IPS-NIHi11 (cell line): ENCODE measurements at regions not wholly inside any gene's neighbourhood (a gene's known extent, or its start where the extent isn't known, plus 50 kb on each side); places are given as distances from the start of the nearest gene placed in this dataset.

Experiments used
- DNase-seq: peaks from one replicate; pipeline ENCODE4 v3.0.0; 2012; ENCODE audit warnings: mixed read lengths, low spot score

DNA sequence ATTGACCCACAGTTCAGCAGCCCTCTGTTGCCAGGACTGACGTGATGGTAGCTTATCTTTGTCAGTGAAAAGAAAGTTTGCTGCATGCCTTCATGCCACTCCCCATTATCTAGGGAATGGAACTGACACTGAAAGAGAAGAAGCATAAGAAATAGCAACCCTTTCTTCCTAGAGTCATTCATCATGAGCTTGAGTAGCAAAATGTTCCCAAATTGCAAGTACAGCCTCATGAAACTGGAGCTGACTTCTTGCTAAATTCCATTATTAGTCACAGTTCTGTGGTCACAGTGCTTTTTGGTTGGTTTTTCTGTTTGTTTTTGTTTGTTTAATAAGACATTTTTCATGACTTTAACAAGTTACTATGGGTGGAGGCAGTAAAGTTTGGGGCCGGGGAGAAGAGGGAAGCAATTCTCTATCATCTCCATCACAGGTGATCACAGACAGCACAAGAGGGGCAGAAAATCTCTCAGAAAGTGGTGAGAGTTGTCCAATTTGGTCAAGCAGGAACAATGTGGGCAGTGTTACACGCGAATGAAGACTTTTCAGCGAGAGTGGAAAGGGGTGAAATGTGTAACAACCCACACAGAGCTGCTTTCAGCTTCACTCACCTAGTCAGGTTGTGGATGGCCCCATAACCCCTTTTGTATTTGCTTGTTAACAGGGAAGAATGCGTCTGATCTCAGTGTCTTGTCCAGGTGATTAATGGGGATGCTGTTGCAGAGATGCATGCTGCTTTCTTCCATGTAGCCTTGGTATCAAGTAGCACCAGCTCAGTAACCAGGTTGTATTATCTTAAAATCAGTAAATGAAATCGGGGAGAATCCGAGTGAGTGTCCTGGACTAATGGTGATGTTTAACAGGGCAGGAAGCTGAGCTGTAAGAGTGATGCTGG lies 440.4 kb downstream of the DMRT2 start:
- no peak for DNase-seq

DNA sequence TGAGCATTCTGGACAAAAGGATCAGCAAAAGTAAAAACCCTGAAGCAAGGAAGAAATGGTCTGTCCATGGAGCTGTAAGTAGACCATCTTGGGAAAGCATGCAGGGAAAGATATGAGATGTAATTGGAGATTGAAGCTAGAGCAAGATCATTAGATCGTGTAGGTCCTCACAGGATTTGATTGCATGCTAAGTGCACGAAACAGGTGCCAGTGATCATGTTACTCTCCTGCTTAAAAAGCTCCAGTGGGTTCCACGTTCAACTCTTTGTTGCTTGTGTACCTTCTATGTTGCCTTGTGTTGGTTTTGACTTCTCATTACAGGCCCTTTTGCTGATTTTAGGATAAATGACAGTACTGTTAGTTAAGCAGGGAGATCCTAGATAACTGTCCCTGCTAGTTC lies 442.0 kb downstream of the DMRT2 start:
- DNase-seq, result no peak

DNA sequence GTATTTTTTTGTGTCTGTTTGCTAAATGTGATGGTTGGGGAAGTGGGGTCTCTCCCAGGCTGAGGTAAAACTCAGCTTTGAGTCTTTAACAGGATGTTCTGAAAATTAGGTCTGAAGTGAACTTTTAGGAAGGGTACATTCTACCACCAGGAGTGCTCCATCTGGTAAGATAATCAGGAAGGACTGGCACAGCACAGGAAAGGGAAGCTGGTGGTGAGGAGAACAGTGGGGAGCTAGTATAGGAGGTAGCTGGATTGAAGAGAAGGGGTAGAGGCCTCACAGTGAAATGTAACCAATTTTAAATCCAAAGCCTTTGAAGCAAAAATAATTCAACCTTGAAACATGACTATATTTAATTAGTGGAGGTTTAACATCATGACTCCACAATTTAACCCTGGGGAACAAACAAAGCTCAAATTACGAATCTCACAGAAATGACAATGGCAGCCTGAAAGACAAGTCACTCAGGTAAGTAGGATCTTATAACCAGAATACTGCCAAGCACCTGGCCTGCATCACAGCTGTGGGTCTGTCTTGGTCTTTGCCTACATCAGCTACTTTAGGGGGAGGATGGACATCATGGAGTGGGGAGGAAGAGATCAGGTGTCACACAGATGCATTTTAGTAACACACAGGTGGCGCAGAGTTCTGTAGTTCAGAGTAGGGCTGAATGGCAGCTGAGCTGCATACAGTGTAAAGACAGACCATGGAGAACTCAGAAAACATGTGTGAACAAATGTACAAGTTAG lies 445.3 kb downstream of the DMRT2 start:
- DNase-seq, result no peak

DNA sequence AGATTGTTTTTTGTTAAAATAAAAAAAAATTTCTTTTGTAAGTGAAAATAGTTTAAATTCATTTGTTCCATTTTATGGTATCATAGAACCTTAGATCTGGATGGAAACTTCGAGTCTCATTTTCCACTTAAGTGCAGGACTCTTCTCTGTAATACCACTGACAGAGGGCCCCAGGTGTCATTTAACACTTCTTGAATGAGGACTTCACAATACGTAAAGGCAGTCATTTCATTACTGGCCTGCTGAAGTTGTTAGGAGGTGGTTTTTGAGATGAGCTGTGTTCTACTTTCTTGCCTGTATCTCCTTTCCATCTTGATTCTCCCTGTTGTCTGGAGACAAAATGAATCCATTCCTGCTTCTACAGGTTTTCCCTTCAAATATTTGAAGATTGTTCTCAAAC lies 455.3 kb downstream of the DMRT2 start:
- DNase-seq, result no peak

DNA sequence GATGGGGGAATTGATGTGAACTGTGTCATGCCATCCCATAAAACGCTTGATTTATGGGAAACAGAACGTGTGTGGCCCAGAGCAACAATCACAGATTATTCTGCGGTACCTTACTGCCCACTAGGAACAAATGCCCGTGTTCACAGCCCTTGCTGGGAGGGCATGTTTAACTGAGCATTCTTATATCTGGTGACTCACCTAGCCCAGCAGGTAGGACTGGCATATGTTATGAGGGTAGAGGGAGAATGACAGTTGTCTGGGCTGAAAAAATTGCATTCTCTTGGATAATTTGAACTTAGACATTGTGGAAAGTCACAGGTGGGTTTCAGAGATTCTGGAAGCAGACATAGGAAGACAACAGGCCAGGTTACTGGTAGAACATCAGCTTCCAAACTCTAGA lies 460.6 kb downstream of the DMRT2 start:
- no peak for DNase-seq

DNA sequence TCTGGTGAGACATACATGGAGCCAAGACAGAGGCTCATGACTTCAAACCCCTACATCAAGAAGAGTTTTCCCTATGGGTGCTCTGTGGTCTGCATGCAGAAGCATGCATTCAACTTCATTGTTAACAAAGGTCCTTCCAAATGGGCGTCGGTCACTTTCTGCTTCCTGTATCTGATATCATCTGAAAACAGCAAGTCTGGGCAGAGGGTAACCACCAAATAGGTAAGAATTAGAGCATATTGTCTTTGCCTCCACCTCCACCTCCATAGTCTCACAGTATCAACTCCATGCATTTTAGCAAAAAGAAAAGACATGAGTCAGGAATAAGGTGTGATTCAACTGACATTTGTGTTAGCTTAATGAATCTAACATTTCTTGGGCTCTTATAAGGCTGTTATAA lies 462.9 kb downstream of the DMRT2 start:
- DNase-seq, result no peak

DNA sequence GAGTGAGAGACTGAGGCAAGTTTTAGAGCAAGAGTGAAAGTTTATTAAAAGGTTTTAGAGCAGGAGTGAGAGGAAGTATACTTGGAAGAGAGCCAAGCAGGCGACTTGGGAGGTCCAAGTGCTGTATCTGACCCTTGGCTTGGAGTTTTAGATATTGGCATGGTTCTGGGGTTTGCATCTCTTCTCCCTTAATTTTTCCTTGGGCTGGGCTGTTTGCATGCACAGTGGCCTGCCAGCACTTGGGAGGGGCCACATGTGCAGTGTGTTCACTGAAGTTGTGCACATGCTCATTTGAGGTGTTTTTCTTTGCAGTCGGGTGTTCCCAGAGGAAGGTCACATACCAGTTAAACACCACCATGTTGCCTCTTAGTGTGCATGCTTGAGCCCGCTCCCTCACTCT lies 464.1 kb downstream of the DMRT2 start:
- no peak for DNase-seq

DNA sequence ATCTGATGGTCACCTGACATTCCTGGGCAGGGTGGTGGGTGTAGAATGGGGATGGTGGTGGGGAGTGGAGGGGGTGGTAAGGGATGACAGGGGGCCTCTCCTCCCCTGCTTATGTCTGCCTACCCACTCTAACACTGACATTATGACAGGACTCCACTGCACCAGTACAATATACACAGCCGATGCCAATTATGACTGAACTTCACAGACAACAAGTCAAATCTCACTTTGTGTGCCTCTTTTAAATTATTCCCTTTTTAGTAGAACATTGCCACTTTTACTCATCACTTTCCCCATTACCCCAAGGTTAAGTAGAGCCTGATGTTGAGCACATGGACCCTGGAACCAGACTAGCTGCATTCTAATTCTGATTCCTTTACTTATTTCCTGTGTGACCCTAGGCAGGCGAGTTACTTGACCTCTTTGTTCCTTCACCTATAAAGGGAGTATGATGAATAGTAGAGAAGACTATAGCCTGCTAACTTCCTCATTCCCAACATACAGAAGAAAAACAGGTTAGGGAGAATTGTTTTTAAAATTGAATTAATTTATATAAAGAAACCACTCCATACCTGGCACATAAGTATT lies 464.7 kb downstream of the DMRT2 start:
- DNase-seq, result no peak

DNA sequence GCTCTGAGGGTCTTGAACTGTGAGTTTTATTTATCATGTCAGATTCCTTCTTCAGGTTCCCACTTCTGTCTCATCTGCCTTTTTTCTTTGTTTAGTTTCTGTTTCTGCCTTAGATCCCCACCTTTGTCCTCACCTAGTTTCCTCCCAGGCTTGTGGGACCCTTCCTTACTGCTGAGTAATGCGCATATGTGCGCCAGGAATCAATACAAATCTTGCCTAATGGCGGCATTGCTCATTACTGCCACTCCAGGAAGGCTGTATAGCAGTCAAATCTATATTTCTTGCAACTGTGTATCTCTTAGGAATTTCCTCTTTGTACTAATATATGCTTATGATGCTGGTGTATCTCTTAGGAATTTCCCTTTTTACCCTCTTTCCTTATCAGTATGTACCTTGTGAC lies 465.4 kb downstream of the DMRT2 start:
- no peak for DNase-seq

DNA sequence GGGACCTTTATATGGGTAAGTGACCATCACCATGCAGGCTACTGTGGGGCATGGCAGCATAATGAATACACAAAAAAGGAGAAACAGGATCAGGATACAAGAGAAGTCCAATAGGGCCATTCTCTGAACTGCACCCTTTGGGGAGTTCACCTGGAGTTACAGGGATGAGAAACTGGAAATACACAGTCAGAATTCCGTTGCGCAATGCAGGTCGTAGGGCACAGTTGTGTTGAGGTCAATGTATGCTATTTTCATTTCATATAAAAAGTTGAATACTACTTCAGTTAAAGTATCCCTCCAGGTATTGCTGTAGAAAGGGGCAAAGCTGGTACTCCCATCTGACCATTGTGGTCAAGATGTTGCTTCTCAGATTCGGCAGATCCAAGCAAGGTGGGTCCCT lies 471.4 kb downstream of the DMRT2 start:
- DNase-seq, result no peak

DNA sequence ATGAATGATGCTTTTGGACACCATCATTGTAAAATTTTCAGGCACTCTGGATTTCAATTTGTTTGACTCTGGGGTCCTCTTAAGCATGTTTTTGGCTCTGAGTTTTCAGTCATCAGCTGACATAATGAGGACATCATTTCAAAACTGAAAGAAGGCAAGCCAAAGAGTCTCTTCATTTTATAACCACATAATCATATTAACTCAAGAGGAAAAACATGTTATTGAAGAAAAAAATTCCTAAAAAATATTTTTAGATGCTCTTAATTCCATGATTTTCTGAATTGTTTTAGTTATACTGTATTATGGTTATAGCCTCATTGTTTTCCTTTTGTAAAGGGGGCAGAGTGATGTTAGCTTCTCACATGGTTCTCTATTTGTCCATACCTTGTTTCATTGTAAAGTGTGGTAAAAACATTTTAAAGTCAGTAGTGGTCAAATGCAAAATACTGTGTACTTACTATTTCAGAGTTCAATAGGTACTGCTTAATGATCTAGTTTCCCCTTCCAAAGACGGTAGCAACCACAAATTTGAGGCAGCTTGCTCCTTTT lies 472.1 kb downstream of the DMRT2 start:
- no peak for DNase-seq

DNA sequence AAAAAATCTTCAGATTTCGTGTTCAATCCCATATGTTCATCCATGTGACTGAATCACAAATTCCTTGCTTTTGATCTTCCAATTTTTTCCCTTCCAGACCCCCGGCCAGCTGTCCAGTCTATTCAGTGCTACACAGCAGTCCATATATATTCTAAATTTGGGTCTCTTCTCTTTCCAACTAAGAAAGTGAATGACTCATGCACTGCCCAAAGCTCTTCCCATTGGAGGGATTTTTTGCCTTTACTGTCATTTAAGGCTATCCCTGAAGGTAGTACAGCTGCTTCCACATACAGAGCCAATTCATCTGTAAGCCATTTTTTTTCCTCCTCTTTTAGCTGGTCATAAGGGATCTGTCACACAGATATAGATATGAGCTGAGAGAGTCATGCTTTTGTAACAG lies 478.3 kb downstream of the DMRT2 start:
- no peak for DNase-seq

DNA sequence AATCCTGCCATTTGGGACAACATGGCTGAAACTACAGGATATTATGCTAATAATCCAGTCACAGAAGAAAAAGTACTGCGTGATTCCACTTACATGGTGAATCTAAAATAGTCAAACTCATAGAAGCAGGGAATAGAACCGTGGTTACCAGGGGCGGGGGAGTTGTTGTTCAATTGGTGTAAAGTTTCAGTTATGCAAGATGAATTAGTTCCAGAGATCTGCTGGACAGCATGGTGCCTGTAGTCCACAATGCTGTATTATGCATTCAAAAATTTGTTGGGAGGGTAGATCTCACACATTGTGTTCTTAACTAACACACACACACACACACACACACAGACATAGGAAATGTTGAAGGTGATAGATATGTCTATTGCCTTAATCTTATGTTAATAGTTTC lies 480.5 kb downstream of the DMRT2 start:
- DNase-seq, result no peak

DNA sequence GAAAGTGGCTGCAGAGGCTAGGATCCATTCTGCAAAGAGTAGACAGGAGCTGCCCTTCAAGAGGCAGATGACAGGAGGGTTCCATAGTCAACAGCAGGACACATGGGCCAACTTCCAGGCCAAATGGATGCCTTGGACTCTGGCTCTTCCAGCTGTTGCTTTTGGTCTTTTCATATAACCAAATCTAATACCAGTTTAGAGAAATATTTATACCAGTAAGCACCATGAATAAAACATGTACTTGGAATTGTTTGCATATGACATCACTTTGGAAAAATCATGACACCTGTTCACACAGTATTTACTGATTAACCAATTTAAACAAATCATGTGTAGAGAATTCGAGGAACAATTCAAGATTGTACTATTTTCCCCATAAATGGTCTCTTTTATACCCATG lies 481.3 kb downstream of the DMRT2 start:
- DNase-seq, result no peak

DNA sequence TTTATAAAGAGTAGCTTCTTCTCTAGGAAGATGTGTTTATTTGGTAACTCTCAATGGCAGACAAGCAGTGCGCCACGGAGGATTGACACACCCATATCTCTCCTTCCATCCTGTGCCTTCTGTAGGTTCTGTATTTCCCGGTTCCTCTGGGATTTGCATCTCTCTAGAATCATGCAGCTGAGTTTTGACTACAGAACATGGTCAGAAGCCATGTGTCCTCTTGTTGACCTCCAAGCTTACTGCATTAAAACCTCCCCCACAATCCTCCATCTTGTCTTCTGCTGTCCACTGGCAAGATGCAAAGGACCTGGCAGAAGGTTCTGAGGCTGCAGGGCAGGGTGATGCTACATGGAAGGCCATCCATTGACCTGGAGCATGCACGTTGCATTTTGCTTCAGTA lies 482.0 kb downstream of the DMRT2 start:
- no peak for DNase-seq

DNA sequence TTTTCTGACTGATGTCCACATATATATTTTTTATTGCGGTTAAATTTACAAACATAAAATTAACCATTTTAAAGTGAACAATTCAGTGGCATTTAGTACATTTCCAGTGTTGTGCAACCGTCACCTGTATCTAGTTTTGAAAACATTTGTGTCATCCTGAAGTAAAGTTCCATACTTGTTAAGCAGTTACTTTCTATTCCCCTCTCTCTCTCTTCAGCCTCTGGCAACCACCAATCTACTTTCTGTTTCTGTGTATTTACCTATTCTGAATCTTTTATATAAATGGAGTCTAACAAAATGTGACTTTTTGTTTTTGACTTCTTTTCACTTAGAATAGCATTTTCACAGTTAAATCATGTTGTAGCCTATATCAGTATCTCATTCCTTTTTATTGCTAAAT lies 480.1 kb upstream of the SMARCA2 start:
- DNase-seq, result no peak

DNA sequence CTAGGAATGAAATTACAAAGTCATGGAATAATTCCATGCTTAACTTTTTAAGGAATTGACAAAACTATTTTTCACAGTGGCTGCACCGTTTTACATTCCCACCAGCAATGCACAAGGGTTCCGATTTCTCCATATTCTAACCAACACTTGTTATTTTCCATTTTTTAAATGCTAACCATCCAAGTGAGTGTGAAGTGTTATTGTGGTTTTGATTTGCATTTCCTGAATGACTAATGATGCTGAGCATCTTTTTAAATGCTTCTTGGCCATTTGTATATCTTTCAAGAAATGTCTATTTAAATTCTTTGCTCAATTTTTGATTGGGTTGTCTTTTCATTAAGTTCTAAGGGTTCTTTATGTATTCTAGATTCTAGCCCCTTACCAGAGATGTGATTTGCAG lies 479.5 kb upstream of the SMARCA2 start:
- no peak for DNase-seq

DNA sequence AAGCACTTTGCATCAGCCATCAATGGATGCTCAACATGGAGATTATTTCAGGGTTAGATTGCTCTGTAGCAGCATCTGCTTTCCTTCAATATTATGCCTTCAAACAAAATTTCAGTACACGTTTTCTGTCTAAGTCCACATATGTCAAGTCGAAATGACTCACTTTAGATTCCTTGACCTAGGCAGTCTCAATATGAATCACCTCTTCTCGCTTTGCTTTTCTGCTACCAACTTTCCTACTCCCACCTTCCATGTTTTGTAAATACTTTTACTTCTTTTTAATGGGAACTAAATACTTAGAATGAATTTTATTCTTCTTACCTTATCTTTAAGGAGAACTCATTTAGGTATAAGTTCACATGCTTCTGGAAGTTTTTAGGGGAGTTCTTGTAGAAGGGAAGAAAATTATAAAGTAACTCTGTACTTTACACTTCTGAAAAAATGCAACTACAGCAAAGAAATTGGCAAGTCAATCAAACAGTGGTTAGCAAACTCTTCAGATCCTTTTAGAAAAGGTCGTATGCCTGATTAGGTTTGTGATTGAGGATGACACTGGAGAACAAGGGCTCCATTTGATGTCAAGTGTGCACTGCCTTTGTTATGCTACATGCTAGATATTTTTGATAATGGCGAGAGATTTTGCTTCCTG lies 478.5 kb upstream of the SMARCA2 start:
- no peak for DNase-seq

DNA sequence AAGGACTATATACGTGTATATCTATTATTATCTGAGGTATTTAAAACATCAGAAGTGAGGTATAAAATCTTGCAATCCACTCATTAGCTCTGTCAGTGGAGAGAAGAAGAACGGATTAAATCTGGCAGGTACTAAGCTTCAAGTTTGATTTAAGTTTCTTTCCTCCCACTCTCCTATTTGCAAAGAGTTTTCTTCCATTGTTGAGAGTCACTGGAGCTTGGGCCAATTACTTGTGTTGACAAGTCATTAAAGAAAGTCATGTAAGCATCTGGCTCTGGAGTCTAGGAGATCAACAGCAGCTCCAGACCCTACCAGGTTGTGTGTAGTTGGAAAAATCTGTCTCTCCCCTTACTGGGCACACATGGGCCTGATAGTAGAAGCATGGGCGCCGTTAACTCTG lies 476.8 kb upstream of the SMARCA2 start:
- no peak for DNase-seq

DNA sequence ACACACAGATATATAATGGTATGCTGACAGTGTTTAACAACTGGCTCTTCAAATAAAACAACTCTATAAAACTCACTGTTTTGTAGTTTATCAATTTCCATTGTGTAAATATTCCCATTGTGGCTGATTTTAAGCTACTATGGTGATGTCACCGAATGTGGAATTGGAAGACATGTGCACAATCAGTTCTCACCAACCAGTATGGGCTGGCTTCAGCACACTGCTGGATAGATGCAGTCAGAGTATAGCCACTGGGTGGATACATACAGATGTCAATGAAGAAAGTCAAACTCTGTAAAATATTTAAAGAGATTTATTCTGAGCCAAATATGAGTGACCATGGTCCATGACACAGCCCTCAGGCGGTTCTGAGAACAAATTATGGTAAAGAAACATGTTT lies 475.9 kb upstream of the SMARCA2 start:
- DNase-seq, result no peak

DNA sequence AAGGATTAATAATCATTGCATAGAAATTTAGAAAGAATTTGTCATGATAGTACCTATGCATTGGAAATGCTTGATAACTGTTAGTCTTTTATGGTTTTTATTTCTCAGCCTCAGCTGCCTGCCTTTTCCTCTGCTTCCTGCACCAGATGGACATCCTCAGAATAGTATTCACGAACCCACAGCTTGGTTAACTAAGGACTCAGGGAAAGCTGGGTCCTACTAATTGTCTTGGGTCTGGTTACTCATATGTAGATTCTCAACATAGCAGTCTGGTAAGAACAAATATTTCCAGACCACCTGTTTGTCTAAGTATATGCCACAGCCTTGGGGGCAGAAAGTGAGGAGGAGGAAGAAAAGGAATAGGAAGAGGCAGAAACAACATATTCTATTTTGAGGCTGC lies 464.5 kb upstream of the SMARCA2 start:
- no peak for DNase-seq
